ENCODE measurements at regions not wholly inside any gene's neighbourhood (a gene's known extent, or its start where the extent isn't known, plus 50 kb on each side); places are given as distances from the start of the nearest gene placed in this dataset.

- no peak for DNase-seq (ENCODE audit: low read depth)
Measured at GRCh38 chr14:53807542-53807941, 149.1 kb downstream of the BMP4 start.

DNA sequence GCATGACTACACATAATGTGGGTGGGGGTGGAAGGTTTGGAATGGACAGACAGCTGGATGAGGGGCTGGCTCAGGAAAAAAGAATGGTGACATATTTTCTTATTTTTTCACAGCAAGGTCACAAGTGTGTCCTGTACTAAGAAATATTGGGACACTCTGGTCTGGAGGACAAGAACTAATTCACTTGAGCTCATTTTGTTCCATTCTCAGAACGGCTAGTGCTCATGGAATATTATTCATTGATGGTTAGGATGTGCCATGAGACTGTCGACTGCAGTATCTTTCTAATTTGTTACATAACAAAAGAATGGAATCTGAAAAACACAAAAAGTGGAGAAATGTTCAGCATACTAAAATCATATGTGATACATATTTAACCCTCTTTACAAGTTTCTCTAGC lies 149.5 kb downstream of the BMP4 start:
- DNase-seq (ENCODE audit: low read depth), result no peak

DNA sequence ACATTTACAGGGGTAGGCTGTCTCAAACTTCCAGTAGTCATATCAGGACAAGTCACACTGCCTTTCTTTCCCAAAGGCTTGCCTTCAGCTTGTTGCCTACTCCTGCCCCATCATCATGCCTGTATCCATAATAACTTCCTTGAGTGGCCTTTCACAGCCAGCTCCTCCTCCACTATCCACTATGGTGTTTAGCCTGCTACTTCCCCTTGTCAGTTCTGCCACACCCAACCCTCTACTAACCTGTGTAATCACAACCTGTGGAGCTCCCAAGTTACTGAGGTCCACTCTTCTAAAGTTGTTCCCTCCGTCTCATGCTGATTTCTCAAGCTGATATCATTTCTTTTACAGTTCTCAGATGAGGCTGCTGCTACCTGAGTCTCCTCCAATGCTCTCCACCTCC lies 159.9 kb downstream of the BMP4 start:
- no peak for DNase-seq (ENCODE audit: low read depth)

DNA sequence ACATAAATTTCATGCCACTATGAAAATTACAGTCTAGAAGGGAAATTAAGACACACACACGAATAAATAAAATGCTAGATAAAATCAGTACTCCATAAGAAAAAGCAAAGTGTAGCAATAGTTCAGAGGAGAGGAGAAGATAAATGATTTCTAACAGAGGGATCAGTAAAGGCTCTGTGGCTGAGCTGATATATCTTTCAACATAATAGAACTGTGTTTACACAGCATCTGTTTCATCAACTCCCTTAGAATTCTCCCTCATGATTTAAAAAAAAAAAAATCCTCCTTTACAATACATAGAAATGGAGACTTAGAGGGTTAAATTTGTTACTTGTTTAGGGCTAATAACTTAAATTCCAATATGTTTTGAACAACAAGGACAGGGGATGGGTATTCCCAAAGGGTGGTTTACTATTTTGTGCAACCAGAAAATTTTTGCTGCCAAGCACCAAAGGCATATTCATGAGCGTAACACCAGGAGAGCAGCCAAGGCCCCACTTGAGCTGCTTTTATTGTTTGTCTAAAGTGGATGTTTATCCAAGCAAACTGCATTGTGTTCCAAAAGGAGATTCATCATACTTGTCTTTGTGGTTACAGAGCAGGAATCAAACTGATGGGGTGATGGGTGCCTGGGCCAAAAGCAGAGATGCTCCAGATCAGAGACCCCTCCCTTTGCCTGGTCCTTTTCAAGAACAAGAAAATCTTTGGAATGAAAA lies 162.7 kb downstream of the BMP4 start:
- no peak for DNase-seq (ENCODE audit: low read depth)

DNA sequence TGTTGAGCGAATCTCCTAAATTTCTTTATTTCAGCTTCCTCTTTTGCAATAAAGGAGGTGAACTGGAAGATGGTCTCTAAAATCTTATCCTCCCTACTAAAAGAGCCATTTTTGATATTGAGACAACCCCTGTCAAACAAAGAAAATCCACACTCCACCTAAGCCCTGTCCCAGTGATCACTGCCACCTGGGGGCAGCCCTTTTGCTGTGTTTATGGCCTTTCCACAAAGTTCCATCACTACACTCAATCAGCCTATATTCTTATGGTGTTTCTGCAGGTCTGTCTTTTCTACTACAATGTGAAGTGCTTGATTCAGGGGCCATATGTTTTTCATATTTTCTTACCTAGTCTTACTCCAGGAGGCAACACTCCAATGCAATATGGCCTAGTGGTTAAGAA lies 163.7 kb downstream of the BMP4 start:
- no peak for DNase-seq (ENCODE audit: low read depth)

GRCh38 chr14:53790731-53791500 lies 165.7 kb downstream of the BMP4 start:
- DNase-seq (ENCODE audit: low read depth), result no peak

DNA sequence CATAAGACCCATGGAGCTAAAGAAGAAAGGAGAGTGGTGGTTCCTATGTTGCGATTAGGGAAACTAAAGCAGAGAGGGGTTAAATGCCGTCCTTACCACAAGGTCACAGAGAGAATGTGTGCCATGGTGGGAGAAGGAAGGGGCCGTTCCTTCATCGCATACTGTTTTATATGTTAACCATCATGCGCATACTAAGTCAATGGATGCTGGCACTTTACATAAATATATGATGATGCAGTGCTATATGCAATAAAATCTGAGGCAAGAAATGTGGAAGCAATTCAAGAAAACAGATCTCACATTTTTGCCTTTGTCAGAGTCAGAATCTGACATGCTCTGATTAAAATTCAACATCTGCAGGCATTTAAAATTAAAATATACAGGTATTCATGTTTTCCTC lies 168.1 kb downstream of the BMP4 start:
- DNase-seq (ENCODE audit: low read depth), result no peak

GRCh38 chr14:53786045-53786444 lies 170.6 kb downstream of the BMP4 start:
- no peak for DNase-seq (ENCODE audit: low read depth)

DNA sequence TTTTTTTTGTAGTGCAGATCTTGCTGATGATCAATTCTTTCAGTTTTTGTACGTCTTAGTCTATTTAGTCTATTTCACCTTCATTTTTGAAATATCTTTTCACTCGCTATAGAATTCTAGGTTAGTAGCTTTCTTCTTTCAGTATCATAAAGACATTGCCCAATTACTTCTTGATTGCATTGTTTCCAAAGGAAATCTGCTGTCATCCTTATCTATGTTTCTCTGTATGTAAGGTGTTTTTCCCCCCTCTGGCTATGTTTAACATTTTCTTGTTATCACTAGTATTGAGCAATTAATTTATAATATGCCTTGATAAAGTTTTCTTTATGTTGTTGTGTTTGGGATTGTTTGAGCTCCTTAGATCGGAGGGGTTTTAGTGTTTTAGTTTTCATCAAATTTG lies 171.9 kb downstream of the BMP4 start:
- DNase-seq (ENCODE audit: low read depth), result no peak

- DNase-seq (ENCODE audit: low read depth), result no peak
Measured at GRCh38 chr14:53783256-53783655, 173.4 kb downstream of the BMP4 start.

GRCh38 chr14:53780051-53780555 lies 176.5 kb downstream of the BMP4 start:
- DNase-seq (ENCODE audit: low read depth), result no peak

DNA sequence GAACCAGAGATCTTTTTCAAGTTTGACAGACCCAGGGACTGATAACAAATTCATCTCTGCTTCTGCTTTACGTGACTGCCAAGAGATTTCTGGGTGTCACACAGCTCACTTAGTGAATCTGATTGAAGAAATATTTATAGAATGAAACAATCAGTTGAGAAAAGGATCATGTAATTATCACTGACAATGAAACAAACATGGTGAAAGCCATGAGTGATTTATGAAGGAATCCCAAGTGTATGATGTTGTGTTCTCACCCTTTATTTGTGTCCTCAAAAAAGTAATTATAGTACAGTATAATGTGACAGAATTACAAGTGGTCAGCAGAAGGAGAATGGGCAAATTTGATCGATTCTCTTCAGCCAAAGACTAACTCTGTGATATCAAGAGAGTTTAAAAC lies 177.3 kb downstream of the BMP4 start:
- no peak for DNase-seq (ENCODE audit: low read depth)

DNA sequence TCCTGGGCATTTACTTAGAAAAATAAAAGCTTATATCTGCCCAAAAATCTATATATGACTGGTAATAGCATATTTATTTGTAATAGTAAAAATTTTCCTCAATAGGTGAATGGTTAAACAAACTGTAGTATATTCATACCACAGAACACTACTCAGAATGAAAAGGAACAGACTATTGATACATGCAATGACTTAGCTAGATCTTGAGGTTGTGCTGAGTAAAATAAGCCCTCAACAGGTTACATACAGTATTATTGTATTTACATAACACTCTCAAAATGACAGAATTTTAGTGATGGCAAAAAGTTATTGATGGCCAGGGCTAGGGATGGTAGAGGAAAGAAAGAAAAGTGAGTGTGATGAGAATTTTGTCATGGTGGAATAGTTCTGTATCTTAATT lies 178.4 kb downstream of the BMP4 start:
- no peak for DNase-seq (ENCODE audit: low read depth)

DNA sequence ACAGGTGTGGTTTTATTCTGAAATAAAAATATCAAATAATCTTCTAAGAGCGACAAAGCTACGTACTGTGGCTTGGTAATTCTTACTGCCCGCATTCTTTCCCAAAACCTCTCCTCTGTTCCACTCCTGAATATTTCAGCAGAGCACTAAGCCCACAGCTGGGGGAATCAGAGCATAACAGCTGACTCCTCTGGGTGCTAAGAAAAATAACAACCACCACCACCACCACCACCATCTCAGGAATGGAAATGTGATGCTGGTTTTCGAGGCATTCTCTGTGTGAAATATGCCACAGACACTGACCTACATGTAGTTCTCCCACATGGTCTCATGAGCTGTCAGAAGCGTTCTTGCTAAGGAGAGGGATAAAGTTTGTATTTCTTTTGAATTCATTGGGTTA lies 183.7 kb downstream of the BMP4 start:
- no peak for DNase-seq (ENCODE audit: low read depth)

DNA sequence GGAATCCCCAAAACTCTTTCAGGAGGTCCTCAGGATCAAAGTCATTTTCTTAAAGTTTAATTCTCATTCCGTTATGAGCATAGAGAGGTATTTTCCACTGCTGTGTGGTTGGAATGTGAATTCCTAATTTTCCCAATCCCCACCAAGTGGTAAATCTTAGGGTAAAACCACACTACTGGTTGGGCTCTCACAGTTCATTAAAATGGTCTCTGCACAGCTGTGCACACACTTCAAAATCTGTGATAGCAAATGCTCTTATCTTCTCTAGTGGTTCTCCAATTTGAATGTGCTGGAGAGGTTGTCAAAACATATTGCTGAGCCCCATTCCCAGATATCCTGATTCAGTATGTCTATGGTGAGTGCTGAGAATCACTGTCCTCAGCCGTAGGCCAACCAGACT lies 189.1 kb downstream of the BMP4 start:
- no peak for DNase-seq (ENCODE audit: low read depth)

DNA sequence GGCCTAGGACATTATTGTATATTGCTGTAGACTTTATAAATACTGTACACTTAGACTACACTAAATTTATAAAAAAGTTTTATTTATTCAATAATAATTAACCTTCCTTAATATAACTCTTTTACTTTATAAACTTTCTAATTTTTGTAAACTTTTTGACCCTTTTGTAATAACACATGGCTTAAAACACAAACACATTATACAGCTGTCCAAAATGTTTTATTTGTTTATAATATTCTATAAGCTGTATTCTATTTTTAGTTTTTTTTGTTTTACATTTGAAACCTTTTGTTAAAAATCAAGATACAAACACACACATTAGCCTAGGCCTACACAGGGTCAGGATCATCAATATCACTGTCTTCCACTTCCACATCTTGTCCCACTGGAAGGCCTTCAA lies 190.0 kb downstream of the BMP4 start:
- DNase-seq (ENCODE audit: low read depth), result no peak

DNA sequence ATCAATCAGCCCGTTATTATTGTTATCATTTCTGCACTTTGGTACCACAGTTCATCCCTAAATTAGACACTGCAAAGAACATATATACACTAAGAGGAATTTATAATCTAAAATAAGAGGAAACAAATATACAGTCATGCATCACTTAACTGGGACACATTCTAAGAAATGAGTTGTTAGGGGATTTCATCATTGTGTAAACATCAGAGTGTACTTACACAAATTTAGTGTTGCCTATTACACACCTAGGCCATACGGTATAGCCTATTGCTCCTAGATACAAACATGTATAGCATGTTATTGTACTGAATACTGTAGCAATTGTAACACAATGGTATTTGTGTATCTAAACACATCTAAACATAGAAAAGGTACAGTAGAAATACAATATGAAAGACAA lies 190.5 kb downstream of the BMP4 start:
- DNase-seq (ENCODE audit: low read depth), result no peak

DNA sequence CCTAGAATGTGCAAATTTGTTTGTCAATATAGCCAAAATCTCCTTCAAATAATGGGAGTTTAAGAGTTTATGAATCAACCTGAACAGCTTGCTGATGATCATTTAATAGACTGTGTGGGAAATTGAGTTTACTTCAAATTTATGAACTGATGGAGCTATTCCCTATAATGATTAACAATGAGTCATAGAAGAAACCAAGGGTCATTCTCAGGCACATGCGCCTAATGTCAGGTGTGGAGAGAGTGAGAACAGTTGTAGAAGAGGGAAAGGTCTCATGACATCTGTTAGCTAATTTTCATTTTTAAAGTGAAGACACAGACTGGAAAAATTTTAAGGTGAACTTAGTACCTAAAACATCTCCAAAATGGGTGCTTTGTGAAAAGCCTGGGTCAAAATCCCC lies 191.8 kb downstream of the BMP4 start:
- DNase-seq (ENCODE audit: low read depth), result no peak

DNA sequence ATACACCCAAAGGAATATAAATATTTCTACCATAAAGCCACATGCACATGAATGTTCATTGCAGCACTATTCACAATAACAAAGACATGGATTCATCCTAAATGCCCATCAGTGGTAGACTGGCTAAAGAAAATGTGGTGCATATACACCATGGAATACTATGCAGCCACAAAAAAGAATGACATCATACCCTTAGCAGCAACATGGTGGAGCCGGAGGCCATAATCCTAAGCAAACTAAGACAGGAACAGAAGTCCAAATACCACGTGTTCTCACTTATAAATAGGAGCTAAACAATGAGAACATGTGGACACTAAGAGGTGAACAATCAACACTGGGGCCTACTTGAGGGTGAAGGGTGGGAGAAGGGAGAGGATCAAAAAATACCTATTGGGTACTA lies 198.5 kb downstream of the BMP4 start:
- no peak for DNase-seq (ENCODE audit: low read depth)

DNA sequence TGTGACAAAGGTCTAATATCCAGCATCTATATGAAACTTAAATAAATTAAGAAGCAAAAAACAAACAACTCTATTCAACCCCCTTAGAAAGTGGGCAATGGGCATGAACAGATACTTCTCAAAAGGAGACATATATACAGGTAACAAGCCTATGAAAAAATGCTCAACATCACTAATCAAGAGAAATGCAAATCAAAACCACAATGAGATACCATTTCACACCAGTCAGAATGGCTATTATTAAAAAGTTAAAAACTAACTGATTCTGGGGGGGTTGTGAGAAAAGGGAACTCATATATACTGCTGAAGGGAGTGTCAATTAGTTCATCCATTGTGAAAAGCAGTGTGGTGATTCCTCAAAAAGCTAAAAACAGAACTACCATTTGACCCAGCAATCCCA lies 198.9 kb downstream of the BMP4 start:
- DNase-seq (ENCODE audit: low read depth), result no peak

DNA sequence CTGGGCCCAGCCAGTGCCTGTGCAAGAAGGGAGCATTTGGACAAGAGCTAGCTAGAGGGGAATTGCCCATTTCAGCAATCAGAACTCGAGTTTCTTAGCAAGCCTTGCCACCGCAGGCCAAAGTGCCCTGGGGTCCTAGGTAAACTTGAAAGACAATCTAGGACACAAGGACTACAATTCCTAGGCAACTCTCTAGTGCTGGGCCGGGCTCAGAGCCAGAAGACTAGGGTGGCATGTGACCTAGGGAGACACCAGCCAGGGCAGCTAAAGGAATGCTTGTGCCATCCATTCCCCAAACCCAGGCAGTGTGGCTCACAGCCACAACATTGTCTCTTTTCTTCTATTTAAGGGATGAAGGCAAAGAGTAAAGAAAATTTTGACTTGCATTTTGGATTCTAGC lies 205.0 kb downstream of the BMP4 start:
- DNase-seq (ENCODE audit: low read depth), result no peak

DNA sequence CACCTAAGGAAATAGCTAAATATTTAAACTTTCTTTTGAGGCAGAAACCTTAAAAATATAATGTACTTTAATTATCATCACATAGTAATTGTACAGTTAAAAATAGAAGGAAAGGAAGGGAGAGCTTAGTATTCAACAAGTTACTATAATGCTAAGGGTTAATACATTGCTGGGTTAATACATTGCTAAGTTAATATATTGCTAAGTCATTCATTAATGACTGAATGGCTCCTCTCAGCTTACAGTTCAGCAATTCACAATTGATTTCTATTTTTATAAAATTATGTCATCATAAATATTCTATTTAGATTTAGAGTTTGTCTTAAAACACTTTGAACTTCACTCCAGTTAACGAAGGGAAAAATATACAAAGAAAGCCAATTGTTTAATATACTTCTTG lies 207.9 kb downstream of the BMP4 start:
- no peak for DNase-seq (ENCODE audit: low read depth)

- no peak for DNase-seq (ENCODE audit: low read depth)
Measured at GRCh38 chr14:53744857-53745256, 211.8 kb downstream of the BMP4 start.

DNA sequence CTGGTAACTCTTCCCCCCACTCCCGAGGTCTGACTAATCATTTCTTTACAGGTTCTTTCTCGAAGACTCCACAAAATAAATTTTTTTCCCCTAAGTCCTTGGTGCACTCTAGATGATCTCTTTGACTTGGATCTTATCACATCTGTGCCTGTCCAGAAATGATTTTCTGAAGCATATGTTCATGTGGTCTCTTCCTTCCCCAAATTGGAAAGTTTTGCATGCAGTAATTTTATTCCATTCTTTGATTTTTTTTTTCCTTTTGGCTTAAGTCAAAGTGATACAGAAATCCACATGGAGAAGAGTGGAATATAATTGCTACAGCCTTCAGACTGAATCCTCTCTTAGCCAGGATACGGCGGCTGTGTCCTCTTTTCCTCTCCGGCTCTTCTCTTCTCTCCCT lies 213.3 kb downstream of the BMP4 start:
- DNase-seq (ENCODE audit: low read depth), result no peak

All from GM04503 (cell line).